Neural progenitor cell (in vitro differentiated cells): ENCODE measurements at regions not wholly inside any gene's neighbourhood (a gene's known extent, or its start where the extent isn't known, plus 50 kb on each side); places are given as distances from the start of the nearest gene placed in this dataset.

ENCODE experiments used
- CTCF ChIP-seq: fragments of 200-600 bp; sonication (generic); IDR thresholded peaks from 2 replicates; pipeline ENCODE4 v1.5.1; 2017; ENCODE audit warnings: antibody characterized with exemption, mild to moderate bottlenecking
- EZH2 ChIP-seq: fragments of 200-600 bp; sonication (generic); IDR thresholded peaks from 2 replicates; pipeline ENCODE4 v1.6.1; 2017; ENCODE audit warnings: antibody characterized with exemption, mild to moderate bottlenecking, moderate library complexity

GRCh38 chr14:26719514-26719913, 121.7 kb upstream of the NOVA1 start:
- no peak for TF ChIP-seq CTCF
- TF ChIP-seq EZH2 = no peak
